Heart left ventricle (tissue), 13 donors: ENCODE measurements at regions not wholly inside any gene's neighbourhood (a gene's known extent, or its start where the extent isn't known, plus 50 kb on each side); places are given as distances from the start of the nearest gene placed in this dataset.
"Not testable (repeated sequence)": the region's sequence is repeated elsewhere in the genome, so short reads cannot be mapped to it uniquely, and the experiment has no call there.

ENCODE experiments used
- POLR2A ChIP-seq, 2 donors: fragments of 450-650 bp; IDR thresholded peaks; one replicate each; pipeline ENCODE4 v1.6.1; 2017; ENCODE audit warnings: antibody characterized with exemption in 2 of 2, mild to moderate bottlenecking in 2 of 2, moderate library complexity in 2 of 2
- TF ChIP-seq, protein P1 (sequence below), 12 donors: fragments of 200-600 bp; sonication (generic) in 4 of 12; IDR thresholded peaks; one replicate each; pipeline versions ENCODE4 v1.5.0 to v1.8.0; 2018 to 2022; ENCODE audit warnings: antibody characterized with exemption in 12 of 12, mild to moderate bottlenecking in 5 of 12
- donor health status: ischemic (EF 13 %, LVEDD 7.1; RV severe dilation, severe dysfunction).
- donor health status: DM: no; HTN: yes; CAD: no.
- donor health status: DM: no; HTN: no; CAD: no.
- donor health status: ischemic (EF 25% LVEDD 6.9; RV normal size, moderate dysfunction).
- donor health status: ischemic (EF 25% LVEDD 5.7; RV mildly dilated, moderate dysfunction).
- donor health status: ischemic (EF 35%, LVEDD 5.7; RV mildly dilated, moderate dysfunction).
- donor health status: nonischemic (EF 11% LVEDD 7.7; RV severe dilation, severe dysfunction).
- donor health status: DM: yes; HTN: yes; CAD: no.
- donor health status: PGD.
- donor health status: ischemic (EF 29% LVEDD 5.4; RV normal size, mild dysfunction).
- donor health status: nonischemic (EF 23%, LVEDD 6.1; RV moderate dilation, normal function).

DNA sequence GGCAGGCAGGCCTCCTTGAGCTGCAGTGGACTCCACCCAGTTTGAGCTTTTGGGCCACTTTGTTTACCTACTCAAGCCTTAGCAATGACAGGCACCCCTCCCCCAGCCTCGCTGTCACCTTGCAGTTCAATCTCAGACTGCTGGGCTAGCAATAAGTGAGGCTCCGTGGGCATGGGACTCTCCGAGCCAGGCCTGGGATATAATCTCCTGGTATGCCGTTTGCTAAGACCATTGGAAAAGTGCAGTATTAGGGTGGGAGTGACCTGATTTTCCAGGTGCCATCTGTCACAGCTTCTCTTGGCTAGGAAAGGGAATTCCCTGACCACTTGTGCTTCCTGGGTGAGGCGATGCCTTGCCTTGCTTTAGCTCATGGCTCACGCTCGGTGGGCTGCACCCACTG, 648.6 kb downstream of the DIPK2A start:
- TF ChIP-seq, protein P1, sequence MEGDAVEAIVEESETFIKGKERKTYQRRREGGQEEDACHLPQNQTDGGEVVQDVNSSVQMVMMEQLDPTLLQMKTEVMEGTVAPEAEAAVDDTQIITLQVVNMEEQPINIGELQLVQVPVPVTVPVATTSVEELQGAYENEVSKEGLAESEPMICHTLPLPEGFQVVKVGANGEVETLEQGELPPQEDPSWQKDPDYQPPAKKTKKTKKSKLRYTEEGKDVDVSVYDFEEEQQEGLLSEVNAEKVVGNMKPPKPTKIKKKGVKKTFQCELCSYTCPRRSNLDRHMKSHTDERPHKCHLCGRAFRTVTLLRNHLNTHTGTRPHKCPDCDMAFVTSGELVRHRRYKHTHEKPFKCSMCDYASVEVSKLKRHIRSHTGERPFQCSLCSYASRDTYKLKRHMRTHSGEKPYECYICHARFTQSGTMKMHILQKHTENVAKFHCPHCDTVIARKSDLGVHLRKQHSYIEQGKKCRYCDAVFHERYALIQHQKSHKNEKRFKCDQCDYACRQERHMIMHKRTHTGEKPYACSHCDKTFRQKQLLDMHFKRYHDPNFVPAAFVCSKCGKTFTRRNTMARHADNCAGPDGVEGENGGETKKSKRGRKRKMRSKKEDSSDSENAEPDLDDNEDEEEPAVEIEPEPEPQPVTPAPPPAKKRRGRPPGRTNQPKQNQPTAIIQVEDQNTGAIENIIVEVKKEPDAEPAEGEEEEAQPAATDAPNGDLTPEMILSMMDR (IDR thresholded peaks at IDR 0.05): not testable (repeated sequence)
- not testable (repeated sequence) for TF ChIP-seq POLR2A (IDR thresholded peaks at IDR 0.05)
